ENCODE measurements at regions not wholly inside any gene's neighbourhood (a gene's known extent, or its start where the extent isn't known, plus 50 kb on each side); places are given as distances from the start of the nearest gene placed in this dataset.

- TF ChIP-seq CTCF (IDR thresholded peaks at IDR 0.05 in 2 of 3, conservative IDR thresholded peaks at IDR 0.05 in 1 of 3; ENCODE audit: control insufficient read depth in 2 of 3, extremely low read depth in 1 of 3, insufficient read depth in 1 of 3, low read depth in 3 of 3, low read length in 3 of 3) (no peak), NFYA (IDR thresholded peaks at IDR 0.05; ENCODE audit: borderline replicate concordance, low read depth, low read length) (no peak), JUNB (IDR thresholded peaks at IDR 0.05) (no peak), EP300 (IDR thresholded peaks at IDR 0.05; ENCODE audit: borderline replicate concordance in 1 of 2, control insufficient read depth in 1 of 2, low read depth in 2 of 2, low read length in 2 of 2) (no peak), FOXM1 (IDR thresholded peaks at IDR 0.05; ENCODE audit: low read depth, low read length) (no peak), SREBF2 (IDR thresholded peaks at IDR 0.05; ENCODE audit: low read length) (no peak), CBFB (IDR thresholded peaks at IDR 0.05; ENCODE audit: low read depth) (no peak), POLR2AphosphoS5 (IDR thresholded peaks at IDR 0.05; ENCODE audit: low read length) (no peak), ZNF207 (IDR thresholded peaks at IDR 0.05; ENCODE audit: borderline replicate concordance) (no peak)
These were observed 278.4 kb upstream of the SNX7 start for GRCh38 chr1:98382986-98383740.

Data from GM12878 (cell line).